Stimulated activated CD4-positive, alpha-beta T cell treated with anti-CD3 and anti-CD28 coated beads, Interleukin-15, amount 100 ng/mL, for 48 hours (primary cell): ENCODE measurements at regions not wholly inside any gene's neighbourhood (a gene's known extent, or its start where the extent isn't known, plus 50 kb on each side); places are given as distances from the start of the nearest gene placed in this dataset.
"Not testable (repeated sequence)": the region's sequence is repeated elsewhere in the genome, so short reads cannot be mapped to it uniquely, and the experiment has no call there.

ENCODE experiments used
- DNase-seq, 2 donors: peaks; one replicate each; pipeline ENCODE4 v3.0.0-alpha.2; 2020; ENCODE audit warnings: low read depth in 2 of 2

- no peak for DNase-seq
Measured at GRCh38 chr17:31798205-31798724, 60.8 kb downstream of the COPRS start.

- DNase-seq = not testable (repeated sequence)
Measured at GRCh38 chr17:31795941-31796340, 63.1 kb downstream of the COPRS start.

GRCh38 chr17:31794111-31794510 is 64.9 kb downstream of the COPRS start:
- DNase-seq = no peak

GRCh38 chr17:31793634-31794033 is 65.4 kb downstream of the COPRS start:
- not testable (repeated sequence) for DNase-seq

- DNase-seq = no peak
Measured at GRCh38 chr17:31792007-31792585, 66.9 kb downstream of the COPRS start.

- no peak for DNase-seq
Measured at GRCh38 chr17:31789707-31790505, 69.1 kb downstream of the COPRS start.

- DNase-seq = no peak
Measured at GRCh38 chr17:31788956-31789355, 70.1 kb downstream of the COPRS start.

GRCh38 chr17:31788571-31788946 is 70.5 kb downstream of the COPRS start:
- no peak for DNase-seq

GRCh38 chr17:31787857-31788570 is 71.0 kb downstream of the COPRS start:
- DNase-seq = no peak

- no peak for DNase-seq
Measured at GRCh38 chr17:31786796-31787481, 72.1 kb downstream of the COPRS start.

GRCh38 chr17:31780483-31780882 is 78.6 kb downstream of the COPRS start:
- no peak for DNase-seq

- no peak for DNase-seq
Measured at GRCh38 chr17:31778523-31778922, 80.5 kb downstream of the COPRS start.

GRCh38 chr17:31771328-31771727 is 87.7 kb downstream of the COPRS start:
- not testable (repeated sequence) for DNase-seq

- not testable (repeated sequence) for DNase-seq
Measured at GRCh38 chr17:31770501-31770900, 88.5 kb downstream of the COPRS start.

GRCh38 chr17:31761836-31762510 is 97.1 kb downstream of the COPRS start:
- not testable (repeated sequence) for DNase-seq

GRCh38 chr17:31758646-31759045 is 100.4 kb downstream of the COPRS start:
- DNase-seq = no peak

- no peak for DNase-seq
Measured at GRCh38 chr17:31757097-31757496, 101.9 kb downstream of the COPRS start.

- DNase-seq = no peak
Measured at GRCh38 chr17:31754239-31754945, 104.7 kb downstream of the COPRS start.

GRCh38 chr17:31753011-31753410 is 106.0 kb downstream of the COPRS start:
- no peak for DNase-seq

- DNase-seq = no peak
Measured at GRCh38 chr17:31752584-31752983, 106.5 kb downstream of the COPRS start.

- DNase-seq = no peak
Measured at GRCh38 chr17:31750578-31750977, 108.5 kb downstream of the COPRS start.
